ENCODE measurements at regions not wholly inside any gene's neighbourhood (a gene's known extent, or its start where the extent isn't known, plus 50 kb on each side); places are given as distances from the start of the nearest gene placed in this dataset.

GRCh38 chr1:221118176-221118937 lies 239.1 kb downstream of the HLX start:
- in situ Hi-C loops (cut with MboI; ENCODE audit: low sequenced_read_pairs in 4 of 4) = no loop called here
- ATAC-seq (peak in 1 of 2 donors; percentile 57), DNase-seq (no peak)
- H3K36me3 ChIP-seq = no peaks in the 10 kb centered on the region
- H3K9me3 ChIP-seq = no peaks in the 10 kb centered on the region
- H3K4me3 ChIP-seq = peak overlapping the region in 2 of 4 donors; percentile 1 to 2
- intact Hi-C loops (cut with DNase I; ENCODE audit: low total_unique reads) = loop anchor here (5.0 kb wide), 1 partner anchor 241 kb away; the partner anchor contains the start of gene HLX
- H3K4me1 ChIP-seq = peaks cover 25 to 35% of the 10 kb centered on the region in 2 donors
- TF ChIP-seq CTCF (IDR thresholded peaks at IDR 0.05 in 4 of 5, conservative IDR thresholded peaks at IDR 0.05 in 1 of 5) = no peak
- no peak for TF ChIP-seq POLR2A (IDR thresholded peaks at IDR 0.05)
- no peaks in the 10 kb centered on the region for H3K27me3 ChIP-seq
- H3K27ac ChIP-seq = peak overlapping the region; percentile 74 to 86 (median 80)

GRCh38 chr1:221118938-221119320 lies 239.7 kb downstream of the HLX start:
- in situ Hi-C loops (cut with MboI; ENCODE audit: low sequenced_read_pairs in 4 of 4) = no loop called here
- Histone ChIP-seq H3K4me1 (peaks cover 25 to 35% of the 10 kb centered on the region in 2 donors), H3K27me3 (no peaks in the 10 kb centered on the region), H3K27ac (peak overlapping the region; percentile 74 to 86 (median 80)), H3K9me3 (no peaks in the 10 kb centered on the region), H3K36me3 (no peaks in the 10 kb centered on the region), H3K4me3 (no peak overlapping the region)
- DNase-seq (no peak), ATAC-seq (peak; percentile 57 to 81)
- TF ChIP-seq POLR2A (IDR thresholded peaks at IDR 0.05) (peak in 1 of 2 donors; percentile 14), CTCF (IDR thresholded peaks at IDR 0.05 in 4 of 5, conservative IDR thresholded peaks at IDR 0.05 in 1 of 5) (no peak)
- intact Hi-C loops (cut with DNase I; ENCODE audit: low total_unique reads) = loop anchor here (5.0 kb wide), 1 partner anchor 242 kb away; the partner anchor contains the start of gene HLX

GRCh38 chr1:221122501-221122900 lies 243.3 kb downstream of the HLX start:
- Histone ChIP-seq H3K36me3 (no peaks in the 10 kb centered on the region), H3K27me3 (no peaks in the 10 kb centered on the region), H3K9me3 (no peaks in the 10 kb centered on the region), H3K27ac (no peak overlapping the region), H3K4me3 (no peak overlapping the region), H3K4me1 (peaks cover 19 to 21% of the 10 kb centered on the region in 2 donors)
- ATAC-seq (no peak), DNase-seq (no peak)
- intact Hi-C loops (cut with DNase I; ENCODE audit: low total_unique reads) (no loop called here), in situ Hi-C loops (cut with MboI; ENCODE audit: low sequenced_read_pairs in 4 of 4) (no loop called here)
- TF ChIP-seq CTCF (IDR thresholded peaks at IDR 0.05 in 4 of 5, conservative IDR thresholded peaks at IDR 0.05 in 1 of 5) (no peak), POLR2A (IDR thresholded peaks at IDR 0.05) (no peak)

- Histone ChIP-seq H3K27ac (no peak overlapping the region), H3K4me1 (no peaks in the 10 kb centered on the region), H3K9me3 (no peaks in the 10 kb centered on the region), H3K4me3 (no peak overlapping the region), H3K36me3 (no peaks in the 10 kb centered on the region), H3K27me3 (no peaks in the 10 kb centered on the region)
- TF ChIP-seq CTCF (IDR thresholded peaks at IDR 0.05 in 4 of 5, conservative IDR thresholded peaks at IDR 0.05 in 1 of 5) (no peak), POLR2A (IDR thresholded peaks at IDR 0.05) (no peak)
- ATAC-seq = no peak
- DNase-seq = no peak
- intact Hi-C loops (cut with DNase I; ENCODE audit: low total_unique reads) (no loop called here), in situ Hi-C loops (cut with MboI; ENCODE audit: low sequenced_read_pairs in 4 of 4) (no loop called here)
These were observed 246.7 kb downstream of the HLX start for GRCh38 chr1:221125976-221126375.
